NT2/D1 (cell line): ENCODE measurements at regions not wholly inside any gene's neighbourhood (a gene's known extent, or its start where the extent isn't known, plus 50 kb on each side); places are given as distances from the start of the nearest gene placed in this dataset.

ENCODE experiments used
- SUZ12 ChIP-seq: IDR thresholded peaks from 2 replicates; pipeline ENCODE4 v1.6.1; 2011; ENCODE audit not compliant: insufficient read length, insufficient read depth; ENCODE audit errors: extremely low read depth
- YY1 ChIP-seq: IDR thresholded peaks from 2 replicates; pipeline ENCODE4 v1.6.1; 2011; ENCODE audit not compliant: insufficient read length, insufficient read depth

DNA sequence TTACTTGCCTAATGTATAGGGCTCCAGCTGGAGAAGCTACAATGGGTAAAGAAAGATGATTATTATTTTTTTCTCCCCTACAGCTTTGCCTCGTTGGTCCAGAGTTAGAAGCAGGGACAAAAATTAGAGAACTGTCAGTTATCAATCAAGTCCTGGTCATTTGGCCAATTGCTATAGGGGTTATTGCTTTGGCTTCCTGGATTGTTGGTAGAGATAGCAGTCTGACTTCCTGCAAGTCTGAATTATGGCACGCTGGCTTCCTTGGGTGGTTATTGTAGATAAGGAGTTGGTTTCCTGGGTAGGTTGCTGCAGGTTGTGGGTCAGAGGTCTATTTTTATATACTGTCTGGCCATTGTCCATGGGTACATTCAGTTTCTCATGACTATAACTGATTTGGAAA, 84.7 kb upstream of the ELAC2 start:
- TF ChIP-seq YY1 (no peak), SUZ12 (no peak)
